ENCODE measurements at regions not wholly inside any gene's neighbourhood (a gene's known extent, or its start where the extent isn't known, plus 50 kb on each side); places are given as distances from the start of the nearest gene placed in this dataset.
"Not testable (repeated sequence)": the region's sequence is repeated elsewhere in the genome, so short reads cannot be mapped to it uniquely, and the experiment has no call there.

GRCh38 chr18:8910186-8910822 lies 192.2 kb upstream of the NDUFV2 start:
- Histone ChIP-seq H3K9me3 (no peaks in the 10 kb centered on the region), H3K4me1 (replicated peaks) (no peaks in the 10 kb centered on the region), H3K4me3 (no peak overlapping the region), H3K27me3 (replicated peaks; ENCODE audit: insufficient read depth) (no peaks in the 10 kb centered on the region), H3K36me3 (no peaks in the 10 kb centered on the region), H3K27ac (no peak overlapping the region)
- no peak for DNase-seq (ENCODE audit: low spot score)
- intact Hi-C loops (cut with DNase I), result no loop called here
- 79% methylated on average over 4 of the region's 4 CpGs for WGBS
- TF ChIP-seq POLR2A (IDR thresholded peaks at IDR 0.05) (no peak), CTCF (IDR thresholded peaks at IDR 0.05) (no peak), POLR2AphosphoS5 (IDR thresholded peaks at IDR 0.05) (no peak)

GRCh38 chr18:8910843-8911242 lies 191.7 kb upstream of the NDUFV2 start:
- no peaks in the 10 kb centered on the region for H3K4me1 ChIP-seq (replicated peaks)
- WGBS, result 89% methylated on average over 1 of the region's 1 CpG
- no peak overlapping the region for H3K4me3 ChIP-seq
- TF ChIP-seq CTCF (IDR thresholded peaks at IDR 0.05), result no peak
- TF ChIP-seq POLR2A (IDR thresholded peaks at IDR 0.05), result no peak
- TF ChIP-seq POLR2AphosphoS5 (IDR thresholded peaks at IDR 0.05), result no peak
- H3K9me3 ChIP-seq, result no peaks in the 10 kb centered on the region
- H3K36me3 ChIP-seq, result no peaks in the 10 kb centered on the region
- no peak overlapping the region for H3K27ac ChIP-seq
- no peak for DNase-seq (ENCODE audit: low spot score)
- intact Hi-C loops (cut with DNase I), result no loop called here
- H3K27me3 ChIP-seq (replicated peaks; ENCODE audit: insufficient read depth), result no peaks in the 10 kb centered on the region

DNA sequence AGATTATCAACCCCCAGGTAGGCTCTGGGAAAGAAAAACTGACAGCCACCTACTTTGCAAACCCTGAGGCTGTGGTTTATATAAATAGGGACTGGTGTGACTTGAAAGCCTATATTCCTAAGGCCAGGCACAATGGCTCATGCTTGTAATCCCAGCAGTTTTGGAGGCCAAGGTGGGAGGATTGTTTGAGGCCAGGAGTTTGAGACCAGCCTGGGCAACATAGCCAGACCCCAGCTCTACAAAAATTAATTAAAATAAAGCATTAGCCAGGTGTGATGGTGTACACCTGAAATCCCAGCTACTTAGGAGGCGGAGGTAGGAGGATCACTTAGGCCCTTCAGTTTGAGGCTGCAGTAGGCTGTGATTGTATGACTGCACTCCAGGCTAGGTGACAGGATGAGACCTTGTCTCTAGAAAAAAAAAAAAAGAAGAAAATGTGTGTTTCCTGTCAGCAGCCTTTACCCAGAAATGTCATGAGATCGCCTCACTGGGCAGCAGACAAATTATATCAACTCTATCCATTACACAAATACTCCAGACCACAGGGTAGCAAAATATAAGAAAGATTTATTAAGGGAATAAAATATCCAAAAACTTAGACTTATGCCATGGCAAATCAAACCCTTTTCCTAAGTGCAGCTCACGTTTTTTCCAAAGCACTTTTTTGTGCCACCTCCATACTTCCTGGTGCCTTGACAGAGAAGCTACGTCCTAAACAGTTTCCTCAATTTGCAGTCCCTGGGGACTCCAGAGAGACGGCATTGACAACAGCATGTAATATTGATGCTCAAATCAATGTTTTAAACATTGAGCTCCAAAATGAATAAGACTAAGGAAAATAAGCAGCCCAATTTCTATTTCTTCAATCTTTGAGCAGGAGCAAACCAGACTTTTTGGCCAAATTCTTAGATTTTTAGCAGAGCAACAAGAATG lies 190.8 kb upstream of the NDUFV2 start:
- DNase-seq (ENCODE audit: low spot score), result no peak
- no peaks in the 10 kb centered on the region for H3K27me3 ChIP-seq (replicated peaks; ENCODE audit: insufficient read depth)
- H3K4me1 ChIP-seq (replicated peaks), result no peaks in the 10 kb centered on the region
- no peaks in the 10 kb centered on the region for H3K36me3 ChIP-seq
- H3K9me3 ChIP-seq, result no peaks in the 10 kb centered on the region
- TF ChIP-seq POLR2A (IDR thresholded peaks at IDR 0.05) (no peak), POLR2AphosphoS5 (IDR thresholded peaks at IDR 0.05) (no peak), CTCF (IDR thresholded peaks at IDR 0.05) (no peak)
- H3K4me3 ChIP-seq, result no peak overlapping the region
- H3K27ac ChIP-seq, result no peak overlapping the region
- intact Hi-C loops (cut with DNase I), result no loop called here
- WGBS, result 88% methylated on average over 5 of the region's 5 CpGs

GRCh38 chr18:8912348-8913326 lies 189.9 kb upstream of the NDUFV2 start:
- intact Hi-C loops (cut with DNase I), result no loop called here
- Histone ChIP-seq H3K4me1 (replicated peaks) (no peaks in the 10 kb centered on the region), H3K27me3 (replicated peaks; ENCODE audit: insufficient read depth) (no peaks in the 10 kb centered on the region), H3K36me3 (no peaks in the 10 kb centered on the region), H3K27ac (no peak overlapping the region), H3K4me3 (no peak overlapping the region), H3K9me3 (no peaks in the 10 kb centered on the region)
- DNase-seq (ENCODE audit: low spot score), result no peak
- 69% methylated on average over 17 of the region's 17 CpGs for WGBS
- no peak for TF ChIP-seq CTCF (IDR thresholded peaks at IDR 0.05)
- TF ChIP-seq POLR2AphosphoS5 (IDR thresholded peaks at IDR 0.05), result no peak
- no peak for TF ChIP-seq POLR2A (IDR thresholded peaks at IDR 0.05)

DNA sequence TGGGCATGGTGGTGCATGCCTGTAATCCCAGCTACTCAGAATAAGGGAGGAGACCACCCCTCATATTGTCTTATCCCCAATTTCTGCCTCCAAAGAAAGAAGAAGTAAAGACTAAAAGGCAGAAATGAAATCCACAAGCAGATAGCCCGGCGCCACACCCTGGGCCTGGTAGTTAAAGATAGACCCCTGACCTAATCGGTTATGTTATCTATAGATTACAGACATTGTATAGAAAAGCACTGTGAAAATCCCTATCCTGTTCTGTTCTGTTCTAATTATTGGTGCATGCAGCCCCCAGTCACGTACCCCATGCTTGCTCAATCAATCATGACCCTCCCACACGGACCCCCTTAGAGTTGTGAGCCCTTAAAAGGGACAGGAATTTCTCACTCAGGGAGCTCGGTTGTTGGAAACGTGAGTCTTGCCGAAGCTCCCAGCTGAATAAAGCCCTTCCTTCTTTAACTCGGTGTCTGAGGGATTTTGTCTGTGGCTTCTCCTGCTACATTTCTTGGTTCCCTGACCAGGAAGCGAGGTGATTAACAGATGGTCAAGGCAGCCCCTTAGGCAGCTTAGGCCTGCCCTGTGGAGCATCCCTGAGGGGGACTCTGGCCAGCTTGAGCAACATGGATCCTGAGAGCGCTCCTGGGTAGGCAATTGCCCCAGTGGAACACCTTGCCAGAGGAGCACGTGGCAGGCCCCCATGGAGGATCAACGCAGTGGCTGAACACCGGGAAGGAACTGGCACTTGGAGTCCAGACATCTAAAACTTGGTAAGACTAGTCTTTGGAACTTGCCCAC lies 188.7 kb upstream of the NDUFV2 start:
- H3K27me3 ChIP-seq (replicated peaks; ENCODE audit: insufficient read depth); H3K9me3 ChIP-seq; H3K27ac ChIP-seq; H3K36me3 ChIP-seq; intact Hi-C loops (cut with DNase I); H3K4me1 ChIP-seq (replicated peaks); DNase-seq (ENCODE audit: low spot score); H3K4me3 ChIP-seq: not testable (repeated sequence)
- 89% methylated on average over 14 of the region's 14 CpGs for WGBS

GRCh38 chr18:8914404-8915264 lies 187.9 kb upstream of the NDUFV2 start:
- H3K9me3 ChIP-seq; H3K36me3 ChIP-seq; H3K27me3 ChIP-seq (replicated peaks; ENCODE audit: insufficient read depth); H3K4me3 ChIP-seq; intact Hi-C loops (cut with DNase I); H3K27ac ChIP-seq; H3K4me1 ChIP-seq (replicated peaks); DNase-seq (ENCODE audit: low spot score): not testable (repeated sequence)
- WGBS, result 98% methylated on average over 4 of the region's 4 CpGs

All from prostate gland (tissue), 2 donors.